K562 (cell line): ENCODE measurements at regions not wholly inside any gene's neighbourhood (a gene's known extent, or its start where the extent isn't known, plus 50 kb on each side); places are given as distances from the start of the nearest gene placed in this dataset.

Experiments used
- ATAC-seq: fragments of 200-7000 bp; cut with Tn5 transposase; 3 replicates; pipeline ENCODE4 v1.9.1; 2020; ENCODE audit warnings: moderate library complexity
- BruUV-seq: library from RNA; stranded (reverse); fragments of 400-500 nt; replicated peaks from 2 replicates; lab custom pipeline; 2021; lab: Mats Ljungman, UMichigan
- CTCF ChIA-PET: fragments of 300-600 bp; formaldehyde crosslinking; extraction: SDS; loops from one replicate; lab custom pipeline; 2021; ENCODE audit warnings: low intra/inter-chr PET ratio; lab: Yijun Ruan, JAX
- POLR2A ChIA-PET: fragments of 300-600, 350-650 bp; sonication (Branson Sonifier 250); formaldehyde crosslinking; extraction: SDS; loops from one replicate; lab custom pipeline; 2021; ENCODE audit warnings: antibody characterized with exemption, inconsistent platforms; lab: Yijun Ruan, JAX
- DNase-seq, 4 experiments: peaks; one replicate each; pipeline versions ENCODE4 v3.0.0 to v3.0.0-alpha.2; 2011 to 2018; ENCODE audit warnings: low spot score in 3 of 4, mixed read lengths in 3 of 4; ENCODE audit errors: extremely low read depth in 1 of 4
- FAIRE-seq: peaks from 2 replicates; lab custom pipeline; 2011; peaks lifted over from hg19 to GRCh38; lab: Jason Lieb, UNC
- H2AFZ ChIP-seq: 2 replicates; pipeline ENCODE4 v1.6.0; 2011; ENCODE audit warnings: low read depth, low read length, control low read depth, inconsistent platforms
- H3K27ac ChIP-seq: fragments of 200-600 bp; 3 replicates; pipeline ENCODE4 v1.8.0; 2011; ENCODE audit warnings: low read depth, mild to moderate bottlenecking, control low read depth, inconsistent platforms, low read length, moderate library complexity, mixed read lengths; ENCODE audit errors: extremely low read depth
- H3K27me3 ChIP-seq, 2 experiments: fragments of 300-600 bp in 1 of 2; 2 replicates in 1 of 2; 3 replicates in 1 of 2; pipeline versions ENCODE4 v1.6.0 to v1.8.0; 2011; ENCODE audit warnings: inconsistent platforms in 2 of 2, low read length in 2 of 2, mild to moderate bottlenecking in 1 of 2, mixed read lengths in 1 of 2, moderate library complexity in 1 of 2; ENCODE audit not compliant: control insufficient read depth in 2 of 2, insufficient read depth in 2 of 2
- H3K36me3 ChIP-seq: fragments of 300-600 bp; 3 replicates; pipeline ENCODE4 v1.8.0; 2011; ENCODE audit warnings: mild to moderate bottlenecking, low read length, inconsistent platforms; ENCODE audit not compliant: control insufficient read depth, insufficient read depth
- H3K4me1 ChIP-seq, 2 experiments: fragments of 200-600 bp in 1 of 2; replicated peaks in 1 of 2; 2 replicates in 1 of 2; 3 replicates in 1 of 2; pipeline versions ENCODE4 v1.5.1 to v1.8.0; 2011; ENCODE audit warnings: inconsistent platforms in 2 of 2, low read length in 2 of 2, mild to moderate bottlenecking in 1 of 2, mixed read lengths in 1 of 2, moderate library complexity in 1 of 2; ENCODE audit not compliant: control insufficient read depth in 2 of 2, insufficient read depth in 2 of 2
- H3K4me2 ChIP-seq: 2 replicates; pipeline ENCODE4 v1.6.1; 2011; ENCODE audit warnings: low read length, control low read depth, inconsistent platforms, mixed read lengths; ENCODE audit not compliant: insufficient read depth
- H3K4me3 ChIP-seq: fragments of 200-600 bp; sonication (generic), shearing (Covaris generic); 2 replicates; pipeline ENCODE4 v1.5.1; 2016; ENCODE audit warnings: control low read depth, inconsistent platforms
- H3K79me2 ChIP-seq: fragments of 200-600 bp; 3 replicates; pipeline ENCODE4 v1.8.0; 2011; ENCODE audit warnings: low read length, inconsistent platforms; ENCODE audit not compliant: control insufficient read depth, insufficient read depth
- H3K9ac ChIP-seq, 2 experiments: 2 replicates each; pipeline versions ENCODE4 v1.6.0 to v1.6.1; 2011; ENCODE audit warnings: low read depth in 2 of 2, low read length in 2 of 2, control low read depth in 1 of 2, inconsistent platforms in 1 of 2, mild to moderate bottlenecking in 1 of 2, mixed read lengths in 1 of 2; ENCODE audit not compliant: insufficient read depth in 1 of 2
- H3K9me1 ChIP-seq: one replicate; pipeline ENCODE4 v1.6.0; 2011; ENCODE audit warnings: inconsistent platforms, mild to moderate bottlenecking, low read length, moderate library complexity; ENCODE audit not compliant: control insufficient read depth, insufficient read depth
- H3K9me3 ChIP-seq: replicated peaks from 2 replicates; pipeline ENCODE4 v1.5.1; 2011; ENCODE audit warnings: low read depth, low read length, inconsistent platforms; ENCODE audit not compliant: control insufficient read depth, insufficient read depth
- H4K20me1 ChIP-seq: replicated peaks from 2 replicates; pipeline ENCODE4 v1.6.1; 2011; ENCODE audit warnings: low read length, inconsistent platforms, mixed read lengths; ENCODE audit not compliant: control insufficient read depth, insufficient read depth
- CC2D1A ChIP-seq: fragments of 450-650 bp; IDR thresholded peaks from 2 replicates; pipeline ENCODE4 v1.6.1; 2017; ENCODE audit warnings: mild to moderate bottlenecking
- IRF2 ChIP-seq: sonication (generic); formaldehyde crosslinking; IDR thresholded peaks from 2 replicates; pipeline ENCODE4 v1.8.1; 2022; ENCODE audit warnings: mild to moderate bottlenecking, missing genetic modification reagents
- NONO ChIP-seq, 2 experiments: fragments of 200-400 bp in 1 of 2; fragments of 450-650 bp in 1 of 2; formaldehyde crosslinking in 1 of 2; IDR thresholded peaks; 2 replicates each; pipeline ENCODE4 v1.6.1; 2017; ENCODE audit warnings: low read depth in 2 of 2, mild to moderate bottlenecking in 2 of 2, moderate library complexity in 2 of 2, low read length in 1 of 2
- PHTF2 ChIP-seq: fragments of 250-450 bp; sonication (Bioruptor Pico); IDR thresholded peaks from 2 replicates; pipeline ENCODE4 v1.5.0; 2021; ENCODE audit warnings: mild to moderate bottlenecking
- ZBTB9 ChIP-seq: fragments of 450-650 bp; formaldehyde crosslinking; IDR thresholded peaks from 2 replicates; pipeline ENCODE4 v1.4.0; 2020; ENCODE audit warnings: mild to moderate bottlenecking, moderate library complexity
- ZNF133 ChIP-seq: fragments of 250-450 bp; sonication (Bioruptor Pico); IDR thresholded peaks from 2 replicates; pipeline ENCODE4 v1.4.0; 2020; ENCODE audit warnings: mild to moderate bottlenecking
- ZNF24 ChIP-seq: fragments of 450-650 bp; IDR thresholded peaks from 2 replicates; pipeline ENCODE4 v1.6.1; 2016
- ZNF263 ChIP-seq: sonication (generic); formaldehyde crosslinking; IDR thresholded peaks from 2 replicates; pipeline ENCODE4 v1.8.0; 2022; ENCODE audit warnings: mild to moderate bottlenecking, missing genetic modification reagents, borderline replicate concordance
- ZNF282 ChIP-seq: sonication (generic); formaldehyde crosslinking; IDR thresholded peaks from 2 replicates; pipeline ENCODE4 v1.8.1; 2023; ENCODE audit warnings: missing genetic modification reagents
- ZNF395 ChIP-seq: fragments of 200-800 bp; sonication (Bioruptor generic); IDR thresholded peaks from 2 replicates; pipeline ENCODE4 v1.6.1; 2017; ENCODE audit warnings: missing genetic modification characterization, missing compliant biosample characterization
- WGBS: fragments of 100-300 bp; shearing (Covaris generic); methylation state at CpG from one replicate; pipeline ENCODE4 v1.1.6; 2016; ENCODE audit warnings: low coverage, mixed read lengths; ENCODE audit not compliant: insufficient coverage; ENCODE audit errors: missing lambda C conversion rate; 5-methylcytosine and 5-hydroxymethylcytosine counted together
- in situ Hi-C: fragments of 300-500 bp; cut with MboI; formaldehyde crosslinking; loops from 4 replicates; pipeline ENCODE4 v1.15.0; 2018; ENCODE audit warnings: inconsistent platforms, mixed read lengths
- intact Hi-C: fragments of 100-400 bp; cut with micrococcal nuclease; formaldehyde crosslinking; loops from 2 replicates; pipeline ENCODE4 v1.14.2; 2022

GRCh38 chr16:86828202-86828601, 249.9 kb downstream of the FOXL1 start:
- no peaks in the 10 kb centered on the region for H3K9me1 ChIP-seq
- TF ChIP-seq ZNF395 (CRISPR knock-in tag) (no peak), ZNF24 (no peak), PHTF2 (CRISPR knock-in tag) (no peak), ZNF263 (CRISPR knock-in tag) (no peak), CC2D1A (no peak), ZNF282 (no peak), ZBTB9 (no peak), ZNF133 (CRISPR knock-in tag) (no peak), IRF2 (CRISPR knock-in tag) (no peak), NONO (IDR thresholded peaks at IDR 0.05; ENCODE audit: low read depth in 2 of 2, low read length in 1 of 2) (no peak)
- POLR2A ChIA-PET, result interaction anchor here (0.6 to 0.7 kb wide), 2 partner anchors 147 to 169 kb away, joined by 3 to 6 read pairs; no protein-coding TSS in a partner anchor
- in situ Hi-C loops, result no loop called here
- H3K27ac ChIP-seq, result no peak overlapping the region
- no peaks in the 10 kb centered on the region for H3K79me2 ChIP-seq
- H3K4me1 ChIP-seq, result no peaks in the 10 kb centered on the region
- H3K27me3 ChIP-seq, result peaks cover 30 to 66% of the 10 kb centered on the region in 2 experiments
- BruUV-seq, result no TSS peak
- ATAC-seq, result no peak
- WGBS, result 0% methylated on average over 6 of the region's 6 CpGs
- no peak for FAIRE-seq
- intact Hi-C loops, result no loop called here
- H3K36me3 ChIP-seq, result no peaks in the 10 kb centered on the region
- H3K9ac ChIP-seq, result no peak overlapping the region
- CTCF ChIA-PET, result no interaction called here
- peaks cover 17% of the 10 kb centered on the region; the same call in 1 of the 2 replicates for H4K20me1 ChIP-seq
- H3K9me3 ChIP-seq, result no peaks in the 10 kb centered on the region
- H3K4me2 ChIP-seq, result no peak overlapping the region
- H2AFZ ChIP-seq, result no peak overlapping the region
- H3K4me3 ChIP-seq, result no peak overlapping the region
- DNase-seq, result no peak
